A172 (cell line): ENCODE measurements at regions not wholly inside any gene's neighbourhood (a gene's known extent, or its start where the extent isn't known, plus 50 kb on each side); places are given as distances from the start of the nearest gene placed in this dataset.
"Not testable (repeated sequence)": the region's sequence is repeated elsewhere in the genome, so short reads cannot be mapped to it uniquely, and the experiment has no call there.

Experiments
- DNase-seq: peaks from one replicate; pipeline ENCODE4 v3.0.0-alpha.2; 2015; ENCODE audit warnings: low spot score

DNA sequence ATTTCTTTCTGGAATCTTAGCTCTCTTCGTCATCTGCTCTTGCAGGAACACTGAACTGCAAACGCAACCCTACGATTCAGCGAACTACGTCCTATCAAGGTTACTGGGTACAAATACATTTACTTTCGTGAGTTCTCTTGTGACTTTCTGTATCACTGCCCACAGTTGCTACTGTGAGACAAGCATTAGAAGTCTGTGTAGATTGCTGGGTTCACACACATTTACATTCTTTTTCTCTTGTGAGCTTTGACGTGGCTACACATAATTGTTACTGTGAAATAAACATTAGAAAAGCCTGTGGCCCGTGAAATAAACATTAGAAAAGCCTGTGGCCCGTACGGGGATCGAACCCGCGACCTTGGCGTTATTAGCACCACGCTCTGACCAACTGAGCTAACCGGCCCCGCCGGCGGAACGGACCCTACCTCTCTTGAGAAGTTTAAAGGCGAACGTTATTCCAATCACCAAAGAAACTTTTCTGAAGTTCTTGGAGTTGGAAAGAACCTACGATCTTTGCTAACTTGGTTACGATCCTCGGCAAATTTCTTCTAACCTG, 61.2 kb upstream of the ZNF322 start:
- not testable (repeated sequence) for DNase-seq

- DNase-seq, result not testable (repeated sequence)
These were observed 70.6 kb upstream of the ZNF322 start for GRCh38 chr6:26730019-26730766.

GRCh38 chr6:26734776-26735472, 75.4 kb upstream of the ZNF322 start:
- DNase-seq, result not testable (repeated sequence)

GRCh38 chr6:26739811-26740210, 80.3 kb upstream of the ZNF322 start:
- DNase-seq, result no peak

DNA sequence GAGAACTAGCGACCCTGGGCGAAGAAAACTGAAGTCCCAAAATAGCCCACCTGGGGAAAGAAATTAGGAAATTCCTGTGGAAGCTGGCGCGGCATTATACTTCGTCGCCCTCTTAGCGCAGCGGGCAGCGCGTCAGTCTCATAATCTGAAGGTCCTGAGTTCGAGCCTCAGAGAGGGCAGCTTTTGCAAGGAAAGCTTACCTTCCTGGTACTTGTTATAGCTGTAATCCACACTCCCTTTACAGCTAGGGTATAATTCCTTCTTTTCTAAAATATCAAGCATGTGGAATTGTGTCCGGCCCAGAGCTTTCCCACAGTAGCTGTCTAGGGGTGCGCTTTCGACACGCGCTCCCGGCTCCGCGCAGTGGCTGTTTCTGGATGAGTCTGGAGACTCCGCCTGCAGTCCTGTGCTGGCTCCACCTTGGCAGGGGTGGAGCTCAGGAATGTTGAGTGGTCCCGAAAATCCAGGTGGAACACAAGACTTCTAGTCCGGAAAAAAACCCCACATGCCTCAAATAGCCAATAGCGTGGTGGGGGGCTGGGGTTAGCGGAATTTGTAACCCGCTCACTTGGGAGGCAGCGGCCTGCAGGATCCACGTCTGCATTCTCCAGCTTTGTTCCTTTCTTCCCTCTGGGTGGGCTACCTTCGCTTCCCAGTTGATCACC, 83.7 kb upstream of the ZNF322 start:
- peak; percentile 18 for DNase-seq

DNA sequence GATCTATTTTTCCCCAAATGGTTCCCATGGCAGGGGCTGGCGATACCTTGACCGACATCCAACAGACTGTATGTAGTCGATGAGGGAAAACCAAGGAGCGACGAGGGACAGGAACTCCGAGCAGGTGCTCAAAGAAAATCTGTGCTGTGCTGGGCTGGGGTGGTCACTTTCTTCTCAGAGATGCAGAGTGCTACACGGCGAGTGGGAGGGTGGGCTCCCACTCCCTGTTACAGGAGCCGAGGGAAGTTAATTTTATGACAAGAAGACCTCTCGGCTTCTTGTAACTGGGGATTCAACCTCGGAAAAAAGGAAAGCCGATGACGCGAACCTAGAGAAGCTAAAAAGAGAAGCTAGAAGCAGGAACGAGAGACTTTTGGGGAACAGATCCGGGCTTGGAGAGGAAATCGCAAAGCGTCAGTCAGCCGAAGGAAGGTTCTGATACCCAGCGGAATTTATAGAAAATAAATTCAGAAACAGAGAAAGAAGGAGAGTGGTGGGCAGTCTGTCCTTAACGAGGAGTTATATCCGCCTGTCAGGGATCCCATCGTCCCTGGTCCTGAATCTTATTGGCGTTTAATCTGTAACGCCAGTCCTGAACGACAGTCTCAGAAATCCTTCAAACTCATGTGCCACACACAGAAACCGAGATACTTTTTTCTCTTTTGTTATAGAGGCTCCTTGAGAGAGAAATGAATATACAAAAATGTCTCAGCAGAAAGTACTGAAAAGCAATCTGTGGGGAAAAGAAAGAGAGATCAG, 84.6 kb upstream of the ZNF322 start:
- no peak for DNase-seq

GRCh38 chr6:26744837-26745282, 85.3 kb upstream of the ZNF322 start:
- not testable (repeated sequence) for DNase-seq

- not testable (repeated sequence) for DNase-seq
These were observed 86.4 kb upstream of the ZNF322 start for GRCh38 chr6:26745964-26746363.

GRCh38 chr6:26749126-26749758, 89.7 kb upstream of the ZNF322 start:
- not testable (repeated sequence) for DNase-seq

DNA sequence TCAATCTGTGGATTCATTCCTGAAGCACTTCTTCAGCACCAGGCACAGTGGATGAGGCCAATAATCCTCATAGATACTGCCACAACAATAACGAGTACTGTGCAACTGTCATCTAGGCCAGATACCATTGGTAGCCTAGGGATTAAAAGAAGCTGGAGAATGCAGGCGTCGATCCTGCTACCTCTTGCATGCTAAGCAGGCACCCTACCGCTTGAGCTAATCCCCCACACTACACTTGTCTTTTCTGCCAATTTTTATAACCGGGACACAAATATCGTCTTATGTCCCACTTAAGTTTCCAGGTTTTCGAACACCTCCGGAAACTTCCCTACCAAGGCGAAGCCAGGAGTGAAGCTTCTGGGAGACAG, 90.2 kb upstream of the ZNF322 start:
- DNase-seq, result not testable (repeated sequence)

DNA sequence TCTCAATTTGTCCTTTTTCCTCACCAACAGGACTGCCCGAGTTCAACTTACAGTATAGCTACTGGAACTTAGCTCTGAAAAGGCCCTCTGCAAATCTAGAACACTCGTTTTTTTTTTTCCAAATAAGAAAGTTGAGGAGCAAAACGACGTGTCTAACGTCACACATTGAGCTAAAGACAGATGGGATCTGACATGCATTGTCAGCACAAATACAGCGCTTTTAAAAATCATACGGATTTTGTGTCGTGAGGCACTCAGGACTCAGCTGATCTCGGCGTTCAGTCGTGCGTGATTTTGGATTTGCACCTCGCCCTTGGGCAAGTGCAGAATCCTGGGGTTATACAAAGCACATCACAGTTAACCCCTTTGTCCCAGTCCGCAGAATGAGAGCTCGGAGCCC, 94.7 kb upstream of the ZNF322 start:
- no peak for DNase-seq

DNA sequence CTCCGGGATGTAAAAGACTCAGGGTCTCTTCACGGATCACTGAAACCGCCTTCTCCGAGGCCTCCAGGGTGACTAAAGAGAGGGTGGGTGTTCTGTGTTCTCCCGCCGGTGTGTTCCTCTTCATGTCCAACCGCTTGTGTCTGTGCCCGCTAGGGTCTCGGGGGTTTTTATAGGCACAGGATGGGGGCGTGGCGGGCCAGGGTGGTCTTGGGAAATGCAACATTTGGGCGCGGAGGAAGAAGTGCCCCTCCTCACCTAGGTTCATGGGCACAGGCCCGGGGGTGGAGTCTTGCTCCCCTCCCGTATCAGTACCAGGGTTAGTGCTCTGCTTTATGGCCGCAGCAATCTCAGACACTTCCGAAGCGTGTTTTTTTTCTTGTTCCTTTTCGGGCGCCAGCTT, 95.3 kb upstream of the ZNF322 start:
- not testable (repeated sequence) for DNase-seq

GRCh38 chr6:26756067-26756805, 96.7 kb upstream of the ZNF322 start:
- DNase-seq, result not testable (repeated sequence)

- DNase-seq, result not testable (repeated sequence)
These were observed 106.8 kb upstream of the ZNF322 start for GRCh38 chr6:26766203-26766902.

GRCh38 chr6:26770941-26771666, 111.6 kb upstream of the ZNF322 start:
- not testable (repeated sequence) for DNase-seq

DNA sequence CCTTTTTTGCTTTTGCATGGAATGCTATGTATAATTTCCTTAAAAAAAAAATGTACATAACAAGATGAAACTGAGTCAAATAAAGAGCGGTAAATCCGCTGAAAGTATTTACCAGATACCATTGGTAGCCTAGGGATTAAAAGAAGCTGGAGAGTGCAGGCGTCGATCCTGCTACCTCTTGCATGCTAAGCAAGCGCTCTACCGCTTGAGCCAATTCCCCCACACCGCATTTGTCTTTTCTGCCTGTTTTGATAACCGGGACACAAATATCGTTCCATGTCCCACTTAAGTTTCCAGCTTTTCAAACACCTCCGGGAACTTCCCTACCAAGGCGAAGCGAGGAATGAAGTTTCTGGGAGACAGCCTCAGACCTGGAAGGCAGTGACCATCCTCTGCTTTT, 113.9 kb upstream of the ZNF322 start:
- DNase-seq, result not testable (repeated sequence)

DNA sequence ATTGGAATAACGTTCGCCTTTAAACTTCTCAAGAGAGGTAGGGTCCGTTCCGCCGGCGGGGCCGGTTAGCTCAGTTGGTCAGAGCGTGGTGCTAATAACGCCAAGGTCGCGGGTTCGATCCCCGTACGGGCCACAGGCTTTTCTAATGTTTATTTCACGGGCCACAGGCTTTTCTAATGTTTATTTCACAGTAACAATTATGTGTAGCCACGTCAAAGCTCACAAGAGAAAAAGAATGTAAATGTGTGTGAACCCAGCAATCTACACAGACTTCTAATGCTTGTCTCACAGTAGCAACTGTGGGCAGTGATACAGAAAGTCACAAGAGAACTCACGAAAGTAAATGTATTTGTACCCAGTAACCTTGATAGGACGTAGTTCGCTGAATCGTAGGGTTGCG, 121.0 kb upstream of the ZNF322 start:
- DNase-seq, result not testable (repeated sequence)

DNA sequence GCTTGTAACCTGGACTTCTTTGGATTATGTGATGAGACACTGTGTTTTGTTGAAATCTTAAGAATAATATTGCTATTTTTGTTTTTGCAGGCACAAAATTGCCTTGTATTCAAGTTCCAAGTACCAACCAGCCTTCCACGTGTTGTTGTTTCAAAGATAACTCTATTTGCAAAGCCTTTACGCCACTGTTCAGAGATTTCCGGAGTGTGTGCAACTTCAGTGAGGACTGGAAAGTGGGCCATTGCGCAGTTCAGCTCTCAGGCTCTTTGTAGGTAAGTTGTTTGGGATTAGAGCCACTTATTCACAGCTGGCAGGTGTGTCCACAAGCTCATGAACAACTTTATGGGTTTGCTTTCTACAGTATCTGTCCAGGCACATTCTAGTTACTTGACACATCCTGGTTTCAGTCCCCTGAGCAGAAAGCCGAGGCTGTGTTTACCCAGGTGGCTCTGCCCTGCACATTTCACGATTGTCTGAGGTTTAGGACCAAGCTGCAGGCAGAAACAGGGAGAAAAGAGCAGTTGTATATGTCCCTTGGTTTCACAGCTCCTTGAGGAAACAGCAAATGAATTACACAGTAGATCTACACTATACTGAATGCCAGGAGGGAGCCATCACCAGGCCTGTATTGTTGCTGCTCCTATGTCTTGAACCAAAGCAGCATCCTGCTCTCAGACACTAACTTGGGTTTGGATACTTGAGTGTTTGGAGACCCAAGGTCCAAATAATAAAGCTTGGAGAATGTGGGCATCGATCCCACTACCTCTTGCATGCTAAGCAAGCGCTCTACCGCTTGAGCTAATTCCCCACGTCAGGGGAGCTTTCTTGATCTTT, 136.1 kb upstream of the ZNF322 start:
- not testable (repeated sequence) for DNase-seq
